Retinal pigment epithelial cell (primary cell): ENCODE measurements at regions not wholly inside any gene's neighbourhood (a gene's known extent, or its start where the extent isn't known, plus 50 kb on each side); places are given as distances from the start of the nearest gene placed in this dataset.

Experiments
- DNase-seq: peaks from one replicate; pipeline ENCODE4 v3.0.0-alpha.2; 2010; ENCODE audit warnings: low read depth
- H3K4me3 ChIP-seq: 2 replicates; pipeline ENCODE4 v1.5.1; 2011; ENCODE audit warnings: mild to moderate bottlenecking, low read length, control low read depth, moderate library complexity
- CTCF ChIP-seq: conservative IDR thresholded peaks from 2 replicates; pipeline ENCODE4 v1.5.1; 2011; ENCODE audit warnings: low read depth, low read length, control low read depth, inconsistent platforms

- H3K4me3 ChIP-seq, result no peak overlapping the region
- no peak for TF ChIP-seq CTCF
- peak; percentile 66 for DNase-seq
Observed at GRCh38 chr20:24891546-24892393, 57.3 kb upstream of the CST7 start.

- DNase-seq, result no peak
- TF ChIP-seq CTCF, result no peak
- H3K4me3 ChIP-seq, result no peak overlapping the region
Observed at GRCh38 chr20:24892522-24892921, 56.5 kb upstream of the CST7 start.

- H3K4me3 ChIP-seq, result no peak overlapping the region
- DNase-seq, result no peak
- no peak for TF ChIP-seq CTCF
Observed at GRCh38 chr20:24892931-24893330, 56.1 kb upstream of the CST7 start.

GRCh38 chr20:24894488-24894887 is 54.6 kb upstream of the CST7 start:
- no peak overlapping the region for H3K4me3 ChIP-seq
- DNase-seq, result no peak
- no peak for TF ChIP-seq CTCF

GRCh38 chr20:24894967-24895366 is 54.1 kb upstream of the CST7 start:
- no peak for TF ChIP-seq CTCF
- DNase-seq, result no peak
- H3K4me3 ChIP-seq, result no peak overlapping the region

- TF ChIP-seq CTCF, result no peak
- DNase-seq, result no peak
- H3K4me3 ChIP-seq, result no peak overlapping the region
Observed at GRCh38 chr20:24895431-24895830, 53.6 kb upstream of the CST7 start.
